ENCODE measurements at regions not wholly inside any gene's neighbourhood (a gene's known extent, or its start where the extent isn't known, plus 50 kb on each side); places are given as distances from the start of the nearest gene placed in this dataset.

- TF ChIP-seq CTCF (conservative IDR thresholded peaks at IDR 0.05 in 1 of 2, IDR thresholded peaks at IDR 0.05 in 1 of 2; ENCODE audit: extremely low read depth in 1 of 2, insufficient read depth in 1 of 2, low read depth in 1 of 2, low read length in 2 of 2) (no peak), EZH2 (IDR thresholded peaks at IDR 0.05; ENCODE audit: borderline replicate concordance, low read length) (no peak)
These were observed 218.4 kb downstream of the ACTR3 start for GRCh38 chr2:114108249-114108648.
